SK-N-SH (cell line): ENCODE measurements at regions not wholly inside any gene's neighbourhood (a gene's known extent, or its start where the extent isn't known, plus 50 kb on each side); places are given as distances from the start of the nearest gene placed in this dataset.
A peak's percentile ranks its signal among the peaks of the same experiment; 100 is the strongest.

ENCODE experiments used
- CTCF ChIA-PET: fragments of 300-600, 350-600 bp; formaldehyde crosslinking; extraction: SDS; loops from one replicate; lab custom pipeline; 2021; lab: Yijun Ruan, JAX
- POLR2A ChIA-PET: fragments of 350-600 bp; sonication (Branson Sonifier 250); formaldehyde crosslinking; extraction: SDS; loops from one replicate; lab custom pipeline; 2020; ENCODE audit warnings: antibody characterized with exemption, inconsistent platforms; lab: Yijun Ruan, JAX
- DNase-seq: peaks from one replicate; pipeline ENCODE4 v3.0.0; 2012
- H2AFZ ChIP-seq: fragments of 200-600 bp; sonication (generic); 2 replicates; pipeline ENCODE4 v1.8.1; 2016; ENCODE audit warnings: antibody characterized with exemption, mild to moderate bottlenecking, low read depth
- H3F3A ChIP-seq: fragments of 200-600 bp; sonication (generic); replicated peaks from 2 replicates; pipeline ENCODE3; 2016; ENCODE audit warnings: antibody characterized with exemption, mild to moderate bottlenecking; ENCODE audit not compliant: insufficient read depth
- H3K27ac ChIP-seq, 2 experiments: fragments of 200-500 bp in 1 of 2; fragments of 200-600 bp in 1 of 2; sonication (Bioruptor generic) in 1 of 2; sonication (generic), shearing (Covaris generic) in 1 of 2; 2 replicates each; pipeline versions ENCODE4 v1.5.1 to v1.6.1; 2014 to 2016; ENCODE audit warnings: low read depth in 2 of 2, inconsistent platforms in 1 of 2, low read length in 1 of 2, mild to moderate bottlenecking in 1 of 2, mixed read lengths in 1 of 2
- H3K27me3 ChIP-seq: fragments of 200-600 bp; sonication (generic), shearing (Covaris generic); 2 replicates; pipeline ENCODE4 v1.6.1; 2016; ENCODE audit warnings: mixed run types; ENCODE audit not compliant: insufficient read depth
- H3K36me3 ChIP-seq, 2 experiments: fragments of 200-500 bp in 1 of 2; fragments of 200-600 bp in 1 of 2; sonication (Bioruptor generic) in 1 of 2; sonication (generic) in 1 of 2; replicated peaks in 1 of 2; 2 replicates each; pipeline versions ENCODE3 to v1.5.1; 2014 to 2016; ENCODE audit warnings: low read length in 1 of 2, mild to moderate bottlenecking in 1 of 2; ENCODE audit not compliant: insufficient read depth in 2 of 2, control insufficient read depth in 1 of 2
- H3K4me1 ChIP-seq, 2 experiments: fragments of 200-500 bp in 1 of 2; fragments of 200-600 bp in 1 of 2; sonication (Bioruptor generic) in 1 of 2; sonication (generic), shearing (Covaris generic) in 1 of 2; 2 replicates each; pipeline versions ENCODE4 v1.5.1 to v1.6.1; 2014 to 2016; ENCODE audit warnings: low read depth in 1 of 2, low read length in 1 of 2, mixed run types in 1 of 2; ENCODE audit not compliant: insufficient read depth in 2 of 2, control insufficient read depth in 1 of 2
- H3K4me2 ChIP-seq: fragments of 200-600 bp; sonication (generic), shearing (Covaris generic); 2 replicates; pipeline ENCODE4 v1.6.1; 2017; ENCODE audit warnings: mixed run types
- H3K4me3 ChIP-seq, 2 experiments: fragments of 200-500 bp in 1 of 2; fragments of 200-600 bp in 1 of 2; sonication (Bioruptor generic) in 1 of 2; sonication (generic), shearing (Covaris generic) in 1 of 2; 2 replicates each; pipeline versions ENCODE4 v1.5.1 to v1.8.1; 2014 to 2016; ENCODE audit warnings: low read depth in 2 of 2, inconsistent platforms in 1 of 2, low read length in 1 of 2, mild to moderate bottlenecking in 1 of 2, mixed read lengths in 1 of 2, moderate library complexity in 1 of 2
- H3K79me2 ChIP-seq: fragments of 200-600 bp; sonication (generic); 2 replicates; pipeline ENCODE4 v1.8.1; 2017; ENCODE audit warnings: mild to moderate bottlenecking; ENCODE audit not compliant: insufficient read depth
- H3K9ac ChIP-seq: fragments of 200-600 bp; sonication (generic); 2 replicates; pipeline ENCODE4 v1.6.1; 2017; ENCODE audit warnings: mixed run types
- H3K9me2 ChIP-seq: fragments of 200-600 bp; sonication (generic); 2 replicates; pipeline ENCODE4 v1.6.1; 2017; ENCODE audit warnings: mixed run types
- H3K9me3 ChIP-seq: fragments of 200-600 bp; sonication (generic); 2 replicates; pipeline ENCODE4 v1.6.1; 2017; ENCODE audit warnings: mixed run types, mild to moderate bottlenecking, moderate library complexity
- H4K20me1 ChIP-seq: fragments of 200-600 bp; sonication (generic); 2 replicates; pipeline ENCODE4 v1.6.1; 2017; ENCODE audit warnings: mild to moderate bottlenecking, mixed run types; ENCODE audit not compliant: insufficient read depth
- EZH2phosphoT487 ChIP-seq: fragments of 200-600 bp; sonication (generic); IDR thresholded peaks from 2 replicates; pipeline ENCODE4 v1.6.1; 2017; ENCODE audit warnings: low read depth, mixed run types, mild to moderate bottlenecking, antibody characterized with exemption, moderate library complexity, borderline replicate concordance
- FOXJ3 ChIP-seq: sonication (generic); formaldehyde crosslinking; IDR thresholded peaks from 2 replicates; pipeline ENCODE4 v1.5.1; 2020; ENCODE audit warnings: mild to moderate bottlenecking, missing genetic modification reagents
- GABPA ChIP-seq: IDR thresholded peaks from 2 replicates; pipeline ENCODE4 v1.4.0; 2012; ENCODE audit warnings: low read depth, mild to moderate bottlenecking
- GATA2 ChIP-seq: sonication (generic); formaldehyde crosslinking; IDR thresholded peaks from 2 replicates; pipeline ENCODE4 v1.5.0; 2020; ENCODE audit warnings: mild to moderate bottlenecking, missing genetic modification reagents
- JUND ChIP-seq: IDR thresholded peaks from 2 replicates; pipeline ENCODE4 v1.4.0; 2012
- MXI1 ChIP-seq: IDR thresholded peaks from 2 replicates; pipeline ENCODE4 v1.6.1; 2012; ENCODE audit warnings: mild to moderate bottlenecking, low read depth, low read length, improper control_type of control experiment
- NRF1 ChIP-seq: IDR thresholded peaks from 2 replicates; pipeline ENCODE4 v1.6.1; 2012; ENCODE audit warnings: low read depth, mild to moderate bottlenecking, low read length
- POLR2AphosphoS5 ChIP-seq: IDR thresholded peaks from 2 replicates; pipeline ENCODE4 v1.6.1; 2012; ENCODE audit warnings: low read depth, low read length
- RAD21 ChIP-seq: IDR thresholded peaks from 2 replicates; pipeline ENCODE4 v1.6.1; 2012; ENCODE audit warnings: mild to moderate bottlenecking, low read length
- RCOR1 ChIP-seq: fragments of 150-350 bp; IDR thresholded peaks from 2 replicates; pipeline ENCODE4 v1.6.1; 2017; ENCODE audit warnings: antibody characterized with exemption, low read length
- RFX5 ChIP-seq: IDR thresholded peaks from 2 replicates; pipeline ENCODE4 v1.6.1; 2012; ENCODE audit warnings: mild to moderate bottlenecking, improper control_type of control experiment, low read length
- RXRA ChIP-seq: IDR thresholded peaks from 2 replicates; pipeline ENCODE4 v1.4.0; 2012; ENCODE audit warnings: low read depth, mild to moderate bottlenecking, borderline replicate concordance
- SIN3A ChIP-seq: IDR thresholded peaks from 2 replicates; pipeline ENCODE4 v1.6.1; 2012; ENCODE audit warnings: low read depth, mild to moderate bottlenecking, low read length, moderate library complexity, borderline replicate concordance
- SMC3 ChIP-seq: IDR thresholded peaks from 2 replicates; pipeline ENCODE4 v1.6.1; 2012; ENCODE audit warnings: low read depth, low read length, improper control_type of control experiment
- TAF1 ChIP-seq: IDR thresholded peaks from 2 replicates; pipeline ENCODE4 v1.6.1; 2012; ENCODE audit warnings: low read depth, mild to moderate bottlenecking, low read length, moderate library complexity, borderline replicate concordance
- TCF12 ChIP-seq: IDR thresholded peaks from 2 replicates; pipeline ENCODE4 v1.4.0; 2012
- YY1 ChIP-seq: IDR thresholded peaks from 2 replicates; pipeline ENCODE4 v1.4.0; 2012; ENCODE audit warnings: low read depth, mild to moderate bottlenecking
- WGBS: methylation state at CpG from one replicate; pipeline ENCODE4 v1.1.6; 2017; ENCODE audit warnings: low lambda C conversion rate; 5-methylcytosine and 5-hydroxymethylcytosine counted together
- TF ChIP-seq, protein P1 (sequence below): fragments of 200-600 bp; sonication (generic); IDR thresholded peaks from 2 replicates; pipeline ENCODE4 v1.6.1; 2017; ENCODE audit warnings: antibody characterized with exemption, mild to moderate bottlenecking, moderate library complexity
- TF ChIP-seq, protein P2 (sequence below): fragments of 150-350 bp; IDR thresholded peaks from 2 replicates; pipeline ENCODE4 v1.6.1; 2017; ENCODE audit warnings: antibody characterized with exemption, low read length, low read depth, borderline replicate concordance
- TF ChIP-seq, protein P3 (sequence below): fragments of 150-350 bp; IDR thresholded peaks from 2 replicates; pipeline ENCODE4 v1.6.1; 2016; ENCODE audit warnings: mild to moderate bottlenecking, low read depth, low read length

DNA sequence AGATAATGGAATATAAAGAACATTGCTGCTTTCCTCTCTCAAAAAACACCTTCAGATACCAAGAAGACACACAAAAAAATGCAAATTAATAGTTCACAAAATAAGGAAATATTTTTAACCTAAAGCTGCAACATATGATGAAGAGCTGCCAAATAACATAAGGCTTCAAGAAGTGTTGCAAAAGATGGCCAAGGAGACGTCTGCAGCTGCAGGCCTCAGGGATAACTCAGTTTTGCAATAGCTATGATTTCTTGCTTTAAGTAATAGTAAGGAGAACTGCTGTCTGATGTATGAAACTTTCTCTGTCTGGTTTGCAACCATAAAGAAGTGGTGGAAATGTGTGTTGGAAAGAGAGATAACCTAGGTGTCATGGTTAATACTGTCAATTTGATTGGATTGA, 1237.5 kb downstream of the MRPL39 start (continued):
- TF ChIP-seq, protein P1, sequence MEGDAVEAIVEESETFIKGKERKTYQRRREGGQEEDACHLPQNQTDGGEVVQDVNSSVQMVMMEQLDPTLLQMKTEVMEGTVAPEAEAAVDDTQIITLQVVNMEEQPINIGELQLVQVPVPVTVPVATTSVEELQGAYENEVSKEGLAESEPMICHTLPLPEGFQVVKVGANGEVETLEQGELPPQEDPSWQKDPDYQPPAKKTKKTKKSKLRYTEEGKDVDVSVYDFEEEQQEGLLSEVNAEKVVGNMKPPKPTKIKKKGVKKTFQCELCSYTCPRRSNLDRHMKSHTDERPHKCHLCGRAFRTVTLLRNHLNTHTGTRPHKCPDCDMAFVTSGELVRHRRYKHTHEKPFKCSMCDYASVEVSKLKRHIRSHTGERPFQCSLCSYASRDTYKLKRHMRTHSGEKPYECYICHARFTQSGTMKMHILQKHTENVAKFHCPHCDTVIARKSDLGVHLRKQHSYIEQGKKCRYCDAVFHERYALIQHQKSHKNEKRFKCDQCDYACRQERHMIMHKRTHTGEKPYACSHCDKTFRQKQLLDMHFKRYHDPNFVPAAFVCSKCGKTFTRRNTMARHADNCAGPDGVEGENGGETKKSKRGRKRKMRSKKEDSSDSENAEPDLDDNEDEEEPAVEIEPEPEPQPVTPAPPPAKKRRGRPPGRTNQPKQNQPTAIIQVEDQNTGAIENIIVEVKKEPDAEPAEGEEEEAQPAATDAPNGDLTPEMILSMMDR: no peak

DNA sequence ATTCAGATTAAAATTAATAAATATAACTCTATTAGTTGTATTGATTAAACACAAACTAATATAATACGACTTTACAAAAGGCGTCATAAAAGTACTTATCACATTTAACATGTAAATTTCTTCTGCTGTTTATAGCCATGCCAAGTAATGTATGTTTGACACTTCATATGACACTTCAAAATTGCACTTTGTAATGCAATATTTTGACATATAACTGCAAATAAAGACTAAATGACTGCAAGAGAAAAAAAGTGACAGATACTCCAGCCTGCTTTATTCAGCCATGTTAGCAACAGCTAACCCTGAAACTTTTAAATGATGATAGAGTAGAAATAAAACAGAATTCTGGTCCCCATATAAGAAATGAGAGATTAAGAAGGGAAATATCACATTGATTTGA, 1238.0 kb downstream of the MRPL39 start:
- H3K4me2 ChIP-seq: no peak overlapping the region
- POLR2A ChIA-PET: no interaction called here
- no peak overlapping the region for H3K4me3 ChIP-seq
- H4K20me1 ChIP-seq: no peaks in the 10 kb centered on the region
- H3K79me2 ChIP-seq: no peaks in the 10 kb centered on the region
- H3K27ac ChIP-seq: no peak overlapping the region
- WGBS: 93% methylated on average over 2 of the region's 2 CpGs
- H3K9me2 ChIP-seq: no peaks in the 10 kb centered on the region
- no peak for DNase-seq
- H3F3A ChIP-seq: peaks cover 4% of the 10 kb centered on the region
- no peaks in the 10 kb centered on the region for H3K27me3 ChIP-seq
- TF ChIP-seq SIN3A: no peak
- TF ChIP-seq YY1: no peak
- TF ChIP-seq, protein P2, sequence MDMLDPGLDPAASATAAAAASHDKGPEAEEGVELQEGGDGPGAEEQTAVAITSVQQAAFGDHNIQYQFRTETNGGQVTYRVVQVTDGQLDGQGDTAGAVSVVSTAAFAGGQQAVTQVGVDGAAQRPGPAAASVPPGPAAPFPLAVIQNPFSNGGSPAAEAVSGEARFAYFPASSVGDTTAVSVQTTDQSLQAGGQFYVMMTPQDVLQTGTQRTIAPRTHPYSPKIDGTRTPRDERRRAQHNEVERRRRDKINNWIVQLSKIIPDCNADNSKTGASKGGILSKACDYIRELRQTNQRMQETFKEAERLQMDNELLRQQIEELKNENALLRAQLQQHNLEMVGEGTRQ: no peak
- H3K9me3 ChIP-seq: no peaks in the 10 kb centered on the region
- no peaks in the 10 kb centered on the region for H3K36me3 ChIP-seq
- CTCF ChIA-PET: no interaction called here
- H3K9ac ChIP-seq: no peak overlapping the region
- no peaks in the 10 kb centered on the region for H3K4me1 ChIP-seq
- H2AFZ ChIP-seq: no peak overlapping the region

DNA sequence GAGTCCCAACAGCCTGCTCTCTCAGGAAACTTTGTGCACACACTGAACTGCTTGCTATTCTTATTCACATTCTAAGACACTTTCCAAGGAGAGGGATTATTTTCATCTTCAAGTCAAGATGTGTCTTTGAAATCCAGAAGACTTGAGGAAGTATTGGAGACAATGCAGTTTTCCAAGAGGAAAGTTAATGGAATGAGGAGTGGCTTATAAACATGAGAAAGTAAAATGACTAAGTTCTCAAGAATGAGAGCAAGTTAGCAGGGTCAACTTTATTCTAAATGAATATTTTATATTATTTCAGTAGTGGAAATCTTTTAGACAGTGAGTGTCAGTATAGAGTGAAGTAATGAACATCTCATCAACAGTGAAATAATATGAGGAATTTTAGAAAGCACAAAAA, 1239.3 kb downstream of the MRPL39 start:
- no peaks in the 10 kb centered on the region for H3K9me3 ChIP-seq
- H3K4me3 ChIP-seq: no peak overlapping the region
- POLR2A ChIA-PET: no interaction called here
- H3K27me3 ChIP-seq: no peaks in the 10 kb centered on the region
- DNase-seq: no peak
- no peaks in the 10 kb centered on the region for H3K36me3 ChIP-seq
- H3K9me2 ChIP-seq: no peaks in the 10 kb centered on the region
- peaks cover 4% of the 10 kb centered on the region for H3F3A ChIP-seq
- no peaks in the 10 kb centered on the region for H4K20me1 ChIP-seq
- H2AFZ ChIP-seq: peak overlapping the region; percentile 58; the same call in 1 of the 2 replicates
- no peaks in the 10 kb centered on the region for H3K4me1 ChIP-seq
- H3K9ac ChIP-seq: no peak overlapping the region
- H3K4me2 ChIP-seq: 0 out of 2 replicates have a peak overlapping the region, but pooled peaks have one; percentile 11
- no peaks in the 10 kb centered on the region for H3K79me2 ChIP-seq
- CTCF ChIA-PET: no interaction called here
- H3K27ac ChIP-seq: peak overlapping the region in 1 of 2 experiments; percentile 32; a peak in 2 of 4 replicates
- TF ChIP-seq SMC3 (no peak), JUND (no peak), MXI1 (no peak), RAD21 (no peak), TAF1 (no peak), EZH2phosphoT487 (no peak), RFX5 (no peak), RXRA (no peak), RCOR1 (no peak), POLR2AphosphoS5 (no peak), GATA2 (CRISPR knock-in tag) (no peak), GABPA (no peak), NRF1 (no peak), TCF12 (no peak), FOXJ3 (CRISPR knock-in tag) (no peak)
- TF ChIP-seq, protein P3, sequence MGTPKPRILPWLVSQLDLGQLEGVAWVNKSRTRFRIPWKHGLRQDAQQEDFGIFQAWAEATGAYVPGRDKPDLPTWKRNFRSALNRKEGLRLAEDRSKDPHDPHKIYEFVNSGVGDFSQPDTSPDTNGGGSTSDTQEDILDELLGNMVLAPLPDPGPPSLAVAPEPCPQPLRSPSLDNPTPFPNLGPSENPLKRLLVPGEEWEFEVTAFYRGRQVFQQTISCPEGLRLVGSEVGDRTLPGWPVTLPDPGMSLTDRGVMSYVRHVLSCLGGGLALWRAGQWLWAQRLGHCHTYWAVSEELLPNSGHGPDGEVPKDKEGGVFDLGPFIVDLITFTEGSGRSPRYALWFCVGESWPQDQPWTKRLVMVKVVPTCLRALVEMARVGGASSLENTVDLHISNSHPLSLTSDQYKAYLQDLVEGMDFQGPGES: no peak
- TF ChIP-seq, protein P1: no peak
